CD8-positive, alpha-beta memory T cell (primary cell): ENCODE measurements at regions not wholly inside any gene's neighbourhood (a gene's known extent, or its start where the extent isn't known, plus 50 kb on each side); places are given as distances from the start of the nearest gene placed in this dataset.
"Not testable (repeated sequence)": the region's sequence is repeated elsewhere in the genome, so short reads cannot be mapped to it uniquely, and the experiment has no call there.

Source experiments
- CTCF ChIA-PET: fragments of 350-600 bp; sonication (Branson Sonifier 250); formaldehyde crosslinking; loops from one replicate; lab custom pipeline; 2021; ENCODE audit warnings: antibody characterized with exemption; lab: Charles Lee
- POLR2A ChIA-PET: fragments of 350-600 bp; sonication (Branson Sonifier 250); formaldehyde crosslinking; loops from one replicate; lab custom pipeline; 2021; ENCODE audit warnings: antibody characterized with exemption; lab: Charles Lee
- DNase-seq, 5 donors: peaks; one replicate each; pipeline versions ENCODE4 v3.0.0 to v3.0.0-alpha.2; 2020 to 2022; ENCODE audit warnings: mixed read lengths in 1 of 5
- H3K27ac ChIP-seq: one replicate; pipeline ENCODE4 v1.7.0; 2013; ENCODE audit warnings: low read depth, mild to moderate bottlenecking, low read length, moderate library complexity
- H3K27me3 ChIP-seq: 2 replicates; pipeline ENCODE4 v1.7.0; 2013; ENCODE audit warnings: low read length, mild to moderate bottlenecking; ENCODE audit not compliant: insufficient read depth, poor library complexity, severe bottlenecking
- H3K36me3 ChIP-seq: 2 replicates; pipeline ENCODE4 v1.7.0; 2013; ENCODE audit warnings: mild to moderate bottlenecking, low read length, moderate library complexity; ENCODE audit not compliant: insufficient read depth
- H3K4me1 ChIP-seq: 2 replicates; pipeline ENCODE4 v1.7.0; 2013; ENCODE audit warnings: mild to moderate bottlenecking, low read length, moderate library complexity; ENCODE audit not compliant: insufficient read depth
- H3K4me3 ChIP-seq: 2 replicates; pipeline ENCODE4 v1.7.0; 2013; ENCODE audit warnings: mild to moderate bottlenecking, low read length
- H3K9me3 ChIP-seq: 2 replicates; pipeline ENCODE4 v1.7.0; 2013; ENCODE audit warnings: mild to moderate bottlenecking, low read length
- H3K27ac Mint-ChIP-seq, 8 donors: one replicate each; pipeline ENCODE4 v1.8.0; 2020 to 2021; ENCODE audit warnings: mixed read lengths in 8 of 8, mild to moderate bottlenecking in 6 of 8, inconsistent platforms in 3 of 8, moderate library complexity in 3 of 8
- H3K27me3 Mint-ChIP-seq, 2 donors: one replicate each; pipeline ENCODE4 v1.8.0; 2020 to 2021; ENCODE audit warnings: mixed read lengths in 2 of 2, mild to moderate bottlenecking in 1 of 2, moderate library complexity in 1 of 2
- H3K36me3 Mint-ChIP-seq, 3 donors: one replicate each; pipeline ENCODE4 v1.8.0; 2020 to 2021; ENCODE audit warnings: mixed read lengths in 3 of 3, inconsistent platforms in 1 of 3, mild to moderate bottlenecking in 1 of 3
- H3K4me1 Mint-ChIP-seq, 3 donors: one replicate each; pipeline ENCODE4 v1.8.0; 2020 to 2021; ENCODE audit warnings: mixed read lengths in 3 of 3, inconsistent platforms in 1 of 3, mild to moderate bottlenecking in 1 of 3
- H3K4me3 Mint-ChIP-seq, 7 donors: one replicate each; pipeline ENCODE4 v1.8.0; 2020 to 2021; ENCODE audit warnings: mixed read lengths in 7 of 7, mild to moderate bottlenecking in 6 of 7, moderate library complexity in 4 of 7, inconsistent platforms in 2 of 7
- H3K9me3 Mint-ChIP-seq, 5 donors: one replicate each; pipeline ENCODE4 v1.8.0; 2020 to 2022; ENCODE audit warnings: mixed read lengths in 5 of 5, mild to moderate bottlenecking in 3 of 5, moderate library complexity in 2 of 5, inconsistent platforms in 1 of 5

DNA sequence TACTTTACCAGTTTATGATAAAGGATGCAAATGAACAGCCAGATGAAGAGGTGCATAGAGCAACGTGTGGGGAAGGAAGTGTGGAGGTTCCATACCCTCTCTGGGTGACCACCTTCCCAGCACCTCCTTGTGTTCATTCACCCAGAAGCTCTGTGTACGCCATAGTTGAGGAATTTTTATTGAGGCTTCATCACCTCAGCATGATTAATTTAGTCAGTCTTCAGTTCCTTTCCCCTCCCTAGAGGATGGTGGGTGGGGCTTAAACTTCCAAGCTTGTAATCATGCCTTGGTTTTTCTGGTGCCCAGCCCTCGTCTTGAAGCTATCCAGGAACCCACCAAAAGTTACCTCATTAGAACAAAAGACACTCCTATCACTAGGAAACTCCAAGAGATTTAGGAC is 162.7 kb downstream of the PLCE1 start:
- H3K36me3 ChIP-seq = no peaks in the 10 kb centered on the region
- H3K27ac ChIP-seq = no peak overlapping the region

DNA sequence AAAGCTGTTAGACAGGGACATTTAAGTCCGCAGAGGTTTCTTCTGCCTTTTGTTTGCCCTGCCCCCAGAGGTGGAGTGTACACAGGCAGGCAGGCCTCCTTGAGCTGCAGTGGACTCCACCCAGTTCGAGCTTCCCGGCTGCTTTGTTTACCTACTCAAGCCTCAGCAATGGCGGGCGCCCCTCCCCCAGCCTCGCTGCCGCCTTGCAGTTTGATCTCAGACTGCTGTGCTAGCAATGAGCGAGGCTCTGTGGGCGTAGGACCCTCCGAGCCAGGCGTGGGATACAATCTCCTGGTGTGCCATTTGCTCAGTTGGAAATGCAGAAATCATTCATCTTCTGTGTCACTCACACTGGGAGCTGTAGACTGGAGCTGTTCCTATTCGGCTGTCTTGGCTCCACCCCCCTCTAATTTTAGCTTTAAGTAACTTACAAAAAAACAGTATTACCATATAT is 171.5 kb downstream of the PLCE1 start:
- POLR2A ChIA-PET = interaction anchor here (0.7 kb wide), 1 partner anchor 43 kb away, joined by 3 read pairs; no protein-coding TSS in a partner anchor
- H3K27me3 Mint-ChIP-seq, H3K4me1 ChIP-seq, H3K9me3 ChIP-seq, H3K4me3 ChIP-seq, H3K27ac Mint-ChIP-seq, DNase-seq, H3K4me1 Mint-ChIP-seq, H3K36me3 ChIP-seq, H3K27ac ChIP-seq, H3K36me3 Mint-ChIP-seq, H3K9me3 Mint-ChIP-seq, H3K27me3 ChIP-seq, H3K4me3 Mint-ChIP-seq, CTCF ChIA-PET: not testable (repeated sequence)

More for the DNA sequence above, 162.7 kb downstream of the PLCE1 start:
- Mint-ChIP-seq H3K27me3 (peaks cover 0 to 3% of the 10 kb centered on the region in 2 donors), H3K27ac (no peak overlapping the region), H3K9me3 (peaks cover 0 to 10% (median 8%) of the 10 kb centered on the region in 5 donors), H3K4me3 (no peak overlapping the region), H3K4me1 (no peaks in the 10 kb centered on the region), H3K36me3 (no peaks in the 10 kb centered on the region)
- Histone ChIP-seq H3K4me3 (no peak overlapping the region), H3K9me3 (no peaks in the 10 kb centered on the region), H3K27me3 (no peaks in the 10 kb centered on the region), H3K4me1 (no peaks in the 10 kb centered on the region)
- ChIA-PET CTCF (no interaction called here), POLR2A (no interaction called here)
- no peak for DNase-seq

DNA sequence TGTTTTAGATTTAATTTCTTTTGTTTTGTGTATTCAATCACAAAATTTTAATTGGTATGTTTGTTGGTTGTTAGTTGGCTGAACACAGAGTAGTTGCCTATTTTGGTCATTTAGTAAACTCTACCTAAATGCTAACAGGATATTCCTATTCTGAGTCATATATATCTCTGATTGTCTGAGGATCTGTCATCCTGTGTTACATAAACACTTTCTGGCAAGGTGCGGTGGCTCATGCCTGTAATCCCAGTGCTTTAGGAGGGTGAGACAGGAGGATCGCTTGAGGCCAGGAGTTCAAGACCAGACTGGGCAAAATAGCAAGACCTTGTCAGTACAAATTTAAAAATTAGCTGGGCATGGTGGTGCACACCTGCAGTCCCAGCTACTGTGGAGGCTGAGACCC is 178.6 kb downstream of the PLCE1 start:
- H3K4me3 Mint-ChIP-seq = no peak overlapping the region
- no peaks in the 10 kb centered on the region for H3K4me1 ChIP-seq
- H3K36me3 ChIP-seq = no peaks in the 10 kb centered on the region
- DNase-seq = no peak
- H3K27me3 ChIP-seq = no peaks in the 10 kb centered on the region
- no peak overlapping the region for H3K27ac ChIP-seq
- CTCF ChIA-PET = no interaction called here
- H3K9me3 ChIP-seq = no peaks in the 10 kb centered on the region
- H3K27ac Mint-ChIP-seq = no peak overlapping the region
- H3K4me3 ChIP-seq = no peak overlapping the region
- no peaks in the 10 kb centered on the region for H3K27me3 Mint-ChIP-seq
- H3K9me3 Mint-ChIP-seq = peaks cover 0 to 2% (median 0%) of the 10 kb centered on the region in 5 donors
- no peaks in the 10 kb centered on the region for H3K4me1 Mint-ChIP-seq
- POLR2A ChIA-PET = no interaction called here
- no peaks in the 10 kb centered on the region for H3K36me3 Mint-ChIP-seq

DNA sequence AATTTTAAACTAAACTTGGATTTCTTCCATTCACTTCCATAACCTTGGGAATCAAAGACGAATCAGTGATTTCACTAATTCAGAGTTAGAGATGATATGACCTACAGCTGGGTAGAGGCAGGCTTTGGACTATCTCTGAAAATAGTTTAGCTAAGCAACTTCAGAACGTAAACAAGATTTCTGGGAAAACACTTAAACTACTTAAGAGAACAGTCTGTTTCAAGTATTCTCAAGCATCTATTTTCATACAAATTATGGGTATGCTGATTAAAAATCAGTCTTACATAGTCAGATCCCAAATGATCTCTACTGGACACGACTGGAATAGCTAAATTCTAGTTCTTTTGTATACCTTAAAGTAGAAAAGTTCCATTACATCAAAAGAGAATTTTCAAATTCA is 179.9 kb downstream of the PLCE1 start:
- CTCF ChIA-PET = no interaction called here
- Mint-ChIP-seq H3K9me3 (peaks cover 0 to 2% (median 0%) of the 10 kb centered on the region in 5 donors), H3K27me3 (no peaks in the 10 kb centered on the region), H3K4me3 (no peak overlapping the region), H3K4me1 (no peaks in the 10 kb centered on the region), H3K27ac (no peak overlapping the region), H3K36me3 (no peaks in the 10 kb centered on the region)
- no peaks in the 10 kb centered on the region for H3K36me3 ChIP-seq
- no peaks in the 10 kb centered on the region for H3K4me1 ChIP-seq
- POLR2A ChIA-PET = no interaction called here
- no peaks in the 10 kb centered on the region for H3K9me3 ChIP-seq
- DNase-seq = no peak
- no peaks in the 10 kb centered on the region for H3K27me3 ChIP-seq
- H3K27ac ChIP-seq = no peak overlapping the region
- no peak overlapping the region for H3K4me3 ChIP-seq

DNA sequence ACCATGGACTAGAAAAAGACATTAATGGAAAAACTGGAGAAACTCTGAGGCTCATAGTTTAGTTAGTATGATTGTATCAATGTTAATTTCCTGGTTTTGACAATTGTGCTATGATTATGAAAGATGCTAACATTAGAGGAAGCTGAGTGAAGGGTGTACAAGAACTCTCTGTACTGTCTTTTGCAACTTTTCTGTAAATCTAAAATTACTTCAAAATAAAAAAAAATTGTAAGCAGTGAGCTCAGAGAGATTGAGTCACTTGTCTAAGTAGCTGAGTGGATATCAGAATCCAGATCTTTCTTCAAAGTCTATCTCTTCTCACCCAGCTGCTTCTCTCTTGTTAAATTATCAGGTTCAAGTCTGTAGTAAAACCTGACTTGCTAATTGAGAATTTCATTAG is 181.1 kb downstream of the PLCE1 start:
- Mint-ChIP-seq H3K27ac (no peak overlapping the region), H3K27me3 (no peaks in the 10 kb centered on the region), H3K36me3 (no peaks in the 10 kb centered on the region), H3K9me3 (peaks cover 0 to 2% (median 0%) of the 10 kb centered on the region in 5 donors), H3K4me1 (no peaks in the 10 kb centered on the region), H3K4me3 (no peak overlapping the region)
- H3K27ac ChIP-seq = no peak overlapping the region
- ChIA-PET CTCF (no interaction called here), POLR2A (no interaction called here)
- no peak for DNase-seq
- no peaks in the 10 kb centered on the region for H3K9me3 ChIP-seq
- no peaks in the 10 kb centered on the region for H3K36me3 ChIP-seq
- H3K27me3 ChIP-seq = no peaks in the 10 kb centered on the region
- no peaks in the 10 kb centered on the region for H3K4me1 ChIP-seq
- no peak overlapping the region for H3K4me3 ChIP-seq

DNA sequence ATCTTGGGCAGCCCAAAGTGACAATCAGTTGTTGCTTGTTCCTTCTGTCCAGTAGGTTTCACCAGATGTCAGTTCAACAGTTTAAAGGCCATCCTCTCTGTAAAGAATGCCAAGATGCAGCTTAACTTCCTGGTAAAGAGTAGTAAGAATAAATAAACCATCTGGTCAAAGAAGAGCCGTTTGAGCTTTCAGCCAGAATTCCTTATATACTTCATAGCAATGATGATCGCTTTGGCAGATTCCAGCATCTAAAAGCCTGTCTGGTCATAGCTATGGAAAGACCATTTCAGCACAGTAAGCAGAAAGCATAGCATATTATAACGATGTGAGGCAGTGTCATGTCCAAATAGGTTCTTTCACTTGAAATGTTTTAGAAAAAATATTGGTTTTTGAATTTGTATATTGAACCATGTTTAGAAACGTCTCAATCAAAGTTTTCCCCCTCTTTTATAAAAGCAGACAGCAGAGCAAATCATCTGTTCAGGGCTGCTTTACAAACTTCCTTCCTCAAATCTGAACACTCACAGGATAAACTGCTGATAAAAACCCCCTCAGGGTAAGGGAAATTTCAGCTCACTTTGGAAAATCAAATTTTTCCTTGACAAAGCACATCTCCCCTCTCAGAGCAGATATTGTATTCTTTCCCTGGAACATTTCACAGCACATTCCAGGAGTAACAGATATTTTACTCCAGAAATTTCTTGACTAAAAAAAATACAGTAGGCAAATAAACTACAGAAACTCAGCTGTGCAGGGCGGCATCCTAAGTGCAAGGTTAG is 184.1 kb downstream of the NOC3L start:
- H3K27me3 Mint-ChIP-seq = peaks cover 0 to 1% of the 10 kb centered on the region in 2 donors
- Histone ChIP-seq H3K4me1 (no peaks in the 10 kb centered on the region), H3K9me3 (no peaks in the 10 kb centered on the region), H3K4me3 (no peak overlapping the region), H3K27ac (no peak overlapping the region), H3K36me3 (no peaks in the 10 kb centered on the region), H3K27me3 (no peaks in the 10 kb centered on the region)
- H3K9me3 Mint-ChIP-seq = peaks cover 0 to 2% (median 0%) of the 10 kb centered on the region in 5 donors
- no peaks in the 10 kb centered on the region for H3K4me1 Mint-ChIP-seq
- H3K4me3 Mint-ChIP-seq = no peak overlapping the region
- ChIA-PET CTCF (no interaction called here), POLR2A (no interaction called here)
- H3K27ac Mint-ChIP-seq = no peak overlapping the region
- DNase-seq = no peak
- H3K36me3 Mint-ChIP-seq = no peaks in the 10 kb centered on the region

DNA sequence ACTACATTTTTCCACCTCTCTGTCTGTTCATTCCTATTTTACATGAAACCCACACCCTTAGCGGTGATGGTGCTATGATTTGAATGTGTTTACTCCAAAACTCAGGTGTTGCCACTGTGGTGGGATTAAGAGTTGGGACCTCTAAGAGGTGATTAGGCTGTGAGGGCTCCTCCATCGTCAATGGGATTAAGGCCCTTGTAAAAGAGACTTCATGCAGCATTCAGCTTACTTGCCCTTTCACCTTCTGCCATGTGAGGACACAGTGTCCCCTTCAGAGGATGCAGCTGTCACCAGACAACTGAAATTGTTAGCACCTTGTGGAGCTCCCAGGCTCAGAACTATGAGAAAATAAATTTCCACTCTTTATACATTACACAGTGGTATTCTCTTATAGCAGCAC is 182.2 kb downstream of the NOC3L start:
- ChIA-PET POLR2A (no interaction called here), CTCF (no interaction called here)
- H3K9me3 ChIP-seq = no peaks in the 10 kb centered on the region
- Mint-ChIP-seq H3K27ac (no peak overlapping the region), H3K4me3 (no peak overlapping the region), H3K27me3 (peaks cover 0 to 1% of the 10 kb centered on the region in 2 donors), H3K36me3 (no peaks in the 10 kb centered on the region), H3K9me3 (peaks cover 0 to 4% (median 0%) of the 10 kb centered on the region in 5 donors), H3K4me1 (no peaks in the 10 kb centered on the region)
- DNase-seq = no peak
- no peaks in the 10 kb centered on the region for H3K4me1 ChIP-seq
- no peaks in the 10 kb centered on the region for H3K27me3 ChIP-seq
- H3K4me3 ChIP-seq = no peak overlapping the region
- no peaks in the 10 kb centered on the region for H3K36me3 ChIP-seq
- H3K27ac ChIP-seq = no peak overlapping the region

DNA sequence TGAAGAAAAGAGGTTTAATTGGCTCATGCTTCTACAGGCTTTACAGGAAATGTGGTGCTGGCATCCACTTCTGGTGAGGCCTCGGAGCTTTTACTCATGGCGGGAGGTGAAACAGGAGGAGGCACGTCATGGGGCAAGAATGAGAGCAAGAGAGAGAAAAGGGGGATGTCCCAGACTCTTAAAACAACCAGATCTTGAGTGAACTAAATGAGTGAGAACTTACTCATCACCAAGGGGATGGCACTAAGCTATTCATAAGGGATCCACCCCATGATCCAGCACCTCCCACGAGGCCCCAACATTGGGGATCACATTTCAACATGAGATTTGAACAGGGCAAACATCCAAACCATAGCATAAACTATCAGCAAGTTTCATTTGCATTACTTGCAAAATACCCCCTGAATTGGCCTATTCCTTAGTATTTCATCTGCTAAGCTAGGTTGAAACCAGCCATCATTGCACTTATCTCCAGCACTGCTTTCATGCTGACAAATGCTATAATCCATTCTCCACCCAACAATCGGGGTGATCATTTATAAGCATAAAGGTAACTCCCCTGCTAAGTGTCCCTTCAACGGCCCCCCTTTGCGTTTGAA is 179.0 kb downstream of the NOC3L start:
- no peaks in the 10 kb centered on the region for H3K4me1 ChIP-seq
- ChIA-PET POLR2A (no interaction called here), CTCF (no interaction called here)
- no peaks in the 10 kb centered on the region for H3K4me1 Mint-ChIP-seq
- peaks cover 0 to 2% (median 0%) of the 10 kb centered on the region in 5 donors for H3K9me3 Mint-ChIP-seq
- no peak overlapping the region for H3K4me3 Mint-ChIP-seq
- H3K36me3 Mint-ChIP-seq = no peaks in the 10 kb centered on the region
- no peak overlapping the region for H3K27ac Mint-ChIP-seq
- DNase-seq = no peak
- H3K27ac ChIP-seq = no peak overlapping the region
- no peaks in the 10 kb centered on the region for H3K36me3 ChIP-seq
- H3K27me3 Mint-ChIP-seq = peaks cover 0 to 5% of the 10 kb centered on the region in 2 donors
- H3K9me3 ChIP-seq = no peaks in the 10 kb centered on the region
- H3K27me3 ChIP-seq = no peaks in the 10 kb centered on the region
- H3K4me3 ChIP-seq = no peak overlapping the region
